Endothelial cell of umbilical vein (primary cell): ENCODE measurements at regions not wholly inside any gene's neighbourhood (a gene's known extent, or its start where the extent isn't known, plus 50 kb on each side); places are given as distances from the start of the nearest gene placed in this dataset.

ENCODE experiments used
- BruUV-seq: library from RNA; stranded (reverse); fragments of 400-500 nt; replicated peaks from 2 replicates; lab custom pipeline; 2021; lab: Mats Ljungman, UMichigan
- CTCF ChIA-PET: fragments of 300-600, 350-600 bp; sonication (Branson Sonifier 250); formaldehyde crosslinking; loops from one replicate; lab custom pipeline; 2021; ENCODE audit warnings: antibody characterized with exemption, inconsistent platforms; lab: Charles Lee
- POLR2A ChIA-PET: fragments of 300-600, 350-600 bp; sonication (Branson Sonifier 250); formaldehyde crosslinking; loops from one replicate; lab custom pipeline; 2021; ENCODE audit warnings: antibody characterized with exemption, inconsistent platforms; lab: Charles Lee
- DNase-seq: peaks from one replicate; pipeline ENCODE4 v3.0.0-alpha.2; 2011; ENCODE audit warnings: low read depth, low spot score
- FAIRE-seq: peaks from 2 replicates; lab custom pipeline; 2011; peaks lifted over from hg19 to GRCh38; lab: Jason Lieb, UNC
- H2AFZ ChIP-seq: 2 replicates; pipeline ENCODE4 v1.6.0; 2012; ENCODE audit warnings: low read depth, low read length, control low read depth, inconsistent platforms
- H3K27ac ChIP-seq: 2 replicates; pipeline ENCODE4 v1.5.1; 2011; ENCODE audit warnings: low read depth, mild to moderate bottlenecking, control low read depth, low read length, moderate library complexity; ENCODE audit not compliant: insufficient read depth
- H3K27me3 ChIP-seq, 2 experiments: 2 replicates each; pipeline versions ENCODE4 v1.6.0 to v1.6.1; 2011; ENCODE audit warnings: low read length in 2 of 2, mixed read lengths in 1 of 2; ENCODE audit not compliant: control insufficient read depth in 2 of 2, insufficient read depth in 2 of 2
- H3K36me3 ChIP-seq, 2 experiments: 2 replicates in 1 of 2; 3 replicates in 1 of 2; pipeline ENCODE4 v1.5.1; 2011; ENCODE audit warnings: low read length in 2 of 2, mild to moderate bottlenecking in 1 of 2, moderate library complexity in 1 of 2; ENCODE audit not compliant: control insufficient read depth in 2 of 2, insufficient read depth in 2 of 2; ENCODE audit errors: extremely low read depth in 1 of 2
- H3K4me1 ChIP-seq: 3 replicates; pipeline ENCODE4 v1.5.1; 2011; ENCODE audit warnings: mild to moderate bottlenecking, low read length; ENCODE audit not compliant: control insufficient read depth, insufficient read depth; ENCODE audit errors: extremely low read depth
- H3K4me2 ChIP-seq: 2 replicates; pipeline ENCODE4 v1.6.1; 2011; ENCODE audit warnings: low read length, control low read depth, mixed read lengths; ENCODE audit not compliant: insufficient read depth
- H3K4me3 ChIP-seq, 3 experiments: fragments of 200-600 bp in 1 of 3; sonication (generic), shearing (Covaris generic) in 1 of 3; replicated peaks in 1 of 3; 2 replicates each; pipeline ENCODE4 v1.5.1; 2011 to 2016; ENCODE audit warnings: control low read depth in 3 of 3, low read length in 3 of 3, mild to moderate bottlenecking in 2 of 3, inconsistent platforms in 1 of 3, low read depth in 1 of 3, moderate library complexity in 1 of 3; ENCODE audit not compliant: insufficient read depth in 1 of 3
- H3K79me2 ChIP-seq: 2 replicates; pipeline ENCODE4 v1.6.0; 2012; ENCODE audit warnings: low read length, inconsistent platforms; ENCODE audit not compliant: control insufficient read depth, insufficient read depth
- H3K9ac ChIP-seq: replicated peaks from 2 replicates; pipeline ENCODE3; 2011; ENCODE audit warnings: low read length, control low read depth; ENCODE audit not compliant: insufficient read depth; ENCODE audit errors: extremely low read depth
- H3K9me1 ChIP-seq: replicated peaks from 3 replicates; pipeline ENCODE4 v1.6.0; 2011; ENCODE audit warnings: mild to moderate bottlenecking, low read length; ENCODE audit not compliant: control insufficient read depth, insufficient read depth; ENCODE audit errors: extremely low read depth
- H3K9me3 ChIP-seq: replicated peaks from 2 replicates; pipeline ENCODE4 v1.5.1; 2012; ENCODE audit warnings: low read length, inconsistent platforms; ENCODE audit not compliant: control insufficient read depth, insufficient read depth
- H4K20me1 ChIP-seq: replicated peaks from 2 replicates; pipeline ENCODE3; 2011; ENCODE audit warnings: mild to moderate bottlenecking, low read length; ENCODE audit not compliant: control insufficient read depth, insufficient read depth; ENCODE audit errors: extremely low read depth
- EZH2 ChIP-seq: IDR thresholded peaks from 2 replicates; pipeline ENCODE4 v1.6.1; 2012; ENCODE audit warnings: borderline replicate concordance, low read depth, mild to moderate bottlenecking, moderate library complexity, low read length, inconsistent platforms; ENCODE audit not compliant: severe bottlenecking
- FOS ChIP-seq: IDR thresholded peaks from 2 replicates; pipeline ENCODE4 v1.6.1; 2011; ENCODE audit warnings: mild to moderate bottlenecking, low read length, moderate library complexity, borderline replicate concordance; ENCODE audit not compliant: insufficient read depth
- GATA2 ChIP-seq: IDR thresholded peaks from 2 replicates; pipeline ENCODE4 v1.7.0; 2011; ENCODE audit warnings: low read depth, mild to moderate bottlenecking, moderate library complexity, mixed read lengths, low read length; ENCODE audit not compliant: insufficient read length, insufficient read depth
- JUN ChIP-seq: IDR thresholded peaks from 2 replicates; pipeline ENCODE4 v1.6.1; 2011; ENCODE audit warnings: borderline replicate concordance, low read depth; ENCODE audit not compliant: insufficient read length, insufficient read depth
- MYC ChIP-seq: IDR thresholded peaks from one replicate; pipeline ENCODE4 v1.6.1; 2011; ENCODE audit warnings: mild to moderate bottlenecking, low read depth, low read length
- POLR2A ChIP-seq: IDR thresholded peaks from 2 replicates; pipeline ENCODE4 v1.6.1; 2012; ENCODE audit warnings: low read depth, mild to moderate bottlenecking, control low read depth, low read length
- POLR2AphosphoS5 ChIP-seq: IDR thresholded peaks from 2 replicates; pipeline ENCODE4 v1.6.1; 2012; ENCODE audit warnings: low read depth, mild to moderate bottlenecking, control low read depth, low read length, moderate library complexity; ENCODE audit not compliant: insufficient read depth
- dilution Hi-C: fragments of 300-500 bp; cut with MboI; formaldehyde crosslinking; loops from one replicate; pipeline ENCODE4 v1.15.0; 2019; ENCODE audit warnings: low sequenced_read_pairs; ENCODE audit not compliant: extremely low pct_ligation_motif_present
- intact Hi-C: fragments of 100-400 bp; cut with micrococcal nuclease; formaldehyde crosslinking; loops from one replicate; pipeline ENCODE4 v1.10.0; 2022
- TF ChIP-seq, protein P1 (sequence below): IDR thresholded peaks from 2 replicates; pipeline ENCODE4 v1.6.1; 2011; ENCODE audit not compliant: insufficient read depth, insufficient read length
- TF ChIP-seq, protein P2 (sequence below), 2 donors: IDR thresholded peaks; 1 replicate in 1 of 2; 2 replicates in 1 of 2; pipeline ENCODE4 v1.5.1; 2011; ENCODE audit warnings: low read length in 2 of 2, mild to moderate bottlenecking in 2 of 2, moderate library complexity in 2 of 2, control low read depth in 1 of 2, inconsistent platforms in 1 of 2, low read depth in 1 of 2; ENCODE audit not compliant: insufficient read depth in 1 of 2; ENCODE audit errors: extremely low read depth in 1 of 2

DNA sequence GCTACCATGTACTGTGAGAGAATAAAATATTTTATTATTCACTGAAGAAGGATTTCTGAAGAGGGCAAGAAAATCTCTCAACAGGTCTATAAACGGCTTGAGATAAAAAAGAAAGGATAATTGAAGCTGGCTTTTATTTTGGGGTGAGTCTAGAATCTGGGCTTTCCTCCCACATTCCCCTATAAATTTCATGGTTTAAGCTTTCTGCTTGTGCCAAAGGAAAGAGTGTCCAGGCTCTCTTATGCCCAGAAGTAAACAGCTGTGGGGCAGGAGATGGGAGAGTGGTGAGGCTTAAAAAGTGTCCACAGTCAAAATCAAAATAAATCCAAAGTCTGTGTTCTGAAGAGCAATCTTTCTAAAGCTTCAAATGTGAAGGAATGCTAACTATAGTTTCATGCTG, 942.2 kb upstream of the MIR17HG start:
- Histone ChIP-seq H3K27me3 (no peaks in the 10 kb centered on the region), H3K9ac (no peak overlapping the region), H3K79me2 (no peaks in the 10 kb centered on the region), H3K4me1 (no peaks in the 10 kb centered on the region), H3K4me2 (no peak overlapping the region), H3K27ac (no peak overlapping the region), H2AFZ (no peak overlapping the region), H3K9me3 (no peaks in the 10 kb centered on the region), H3K4me3 (no peak overlapping the region), H3K36me3 (no peaks in the 10 kb centered on the region), H3K9me1 (no peaks in the 10 kb centered on the region), H4K20me1 (no peaks in the 10 kb centered on the region)
- FAIRE-seq: no peak
- intact Hi-C loops (no loop called here), dilution Hi-C loops (no loop called here)
- CTCF ChIA-PET: no interaction called here
- BruUV-seq: no TSS peak
- no peak for DNase-seq
- TF ChIP-seq, protein P1, sequence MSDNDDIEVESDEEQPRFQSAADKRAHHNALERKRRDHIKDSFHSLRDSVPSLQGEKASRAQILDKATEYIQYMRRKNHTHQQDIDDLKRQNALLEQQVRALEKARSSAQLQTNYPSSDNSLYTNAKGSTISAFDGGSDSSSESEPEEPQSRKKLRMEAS: no peak
- no peak for TF ChIP-seq FOS
- TF ChIP-seq MYC: no peak
- TF ChIP-seq, protein P2, sequence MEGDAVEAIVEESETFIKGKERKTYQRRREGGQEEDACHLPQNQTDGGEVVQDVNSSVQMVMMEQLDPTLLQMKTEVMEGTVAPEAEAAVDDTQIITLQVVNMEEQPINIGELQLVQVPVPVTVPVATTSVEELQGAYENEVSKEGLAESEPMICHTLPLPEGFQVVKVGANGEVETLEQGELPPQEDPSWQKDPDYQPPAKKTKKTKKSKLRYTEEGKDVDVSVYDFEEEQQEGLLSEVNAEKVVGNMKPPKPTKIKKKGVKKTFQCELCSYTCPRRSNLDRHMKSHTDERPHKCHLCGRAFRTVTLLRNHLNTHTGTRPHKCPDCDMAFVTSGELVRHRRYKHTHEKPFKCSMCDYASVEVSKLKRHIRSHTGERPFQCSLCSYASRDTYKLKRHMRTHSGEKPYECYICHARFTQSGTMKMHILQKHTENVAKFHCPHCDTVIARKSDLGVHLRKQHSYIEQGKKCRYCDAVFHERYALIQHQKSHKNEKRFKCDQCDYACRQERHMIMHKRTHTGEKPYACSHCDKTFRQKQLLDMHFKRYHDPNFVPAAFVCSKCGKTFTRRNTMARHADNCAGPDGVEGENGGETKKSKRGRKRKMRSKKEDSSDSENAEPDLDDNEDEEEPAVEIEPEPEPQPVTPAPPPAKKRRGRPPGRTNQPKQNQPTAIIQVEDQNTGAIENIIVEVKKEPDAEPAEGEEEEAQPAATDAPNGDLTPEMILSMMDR (IDR thresholded peaks at IDR 0.05; ENCODE audit: extremely low read depth in 1 of 2, insufficient read depth in 1 of 2, low read depth in 1 of 2, low read length in 2 of 2): no peak
- POLR2A ChIA-PET: no interaction called here

DNA sequence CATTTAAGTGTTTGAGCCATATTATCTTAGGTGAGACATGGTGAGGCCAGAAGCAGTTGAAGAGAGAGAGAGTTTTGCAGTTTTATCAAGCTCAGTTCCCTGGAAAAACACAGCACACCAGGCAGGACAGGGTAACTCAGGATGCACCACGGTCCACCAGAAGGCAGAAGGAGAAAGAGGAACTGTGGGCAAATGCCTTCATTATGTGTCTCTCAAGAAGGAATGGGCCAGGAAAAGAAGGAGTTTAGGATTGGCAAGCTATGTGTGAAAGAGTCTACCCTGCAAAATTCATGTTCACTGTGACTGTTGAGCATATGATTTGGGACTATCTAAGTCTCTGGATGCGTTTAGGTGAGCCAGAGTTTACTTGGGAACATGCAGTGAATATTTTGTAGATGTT, 934.5 kb upstream of the MIR17HG start:
- H3K79me2 ChIP-seq: no peaks in the 10 kb centered on the region
- intact Hi-C loops: no loop called here
- no peak overlapping the region for H3K9ac ChIP-seq
- H3K9me1 ChIP-seq: no peaks in the 10 kb centered on the region
- H4K20me1 ChIP-seq: no peaks in the 10 kb centered on the region
- H3K4me1 ChIP-seq: peaks cover 15% of the 10 kb centered on the region
- DNase-seq (no peak), FAIRE-seq (no peak)
- dilution Hi-C loops: no loop called here
- no peak overlapping the region for H3K27ac ChIP-seq
- TF ChIP-seq JUN (no peak), MYC (no peak), FOS (no peak), POLR2A (no peak), EZH2 (no peak), GATA2 (no peak), POLR2AphosphoS5 (no peak)
- TF ChIP-seq, protein P2 (IDR thresholded peaks at IDR 0.05; ENCODE audit: extremely low read depth in 1 of 2, insufficient read depth in 1 of 2, low read depth in 1 of 2, low read length in 2 of 2): no peak
- TF ChIP-seq, protein P1: no peak
- no peaks in the 10 kb centered on the region for H3K36me3 ChIP-seq
- H2AFZ ChIP-seq: no peak overlapping the region
- no peaks in the 10 kb centered on the region for H3K9me3 ChIP-seq
- H3K27me3 ChIP-seq: no peaks in the 10 kb centered on the region
- ChIA-PET POLR2A (no interaction called here), CTCF (interaction anchor here (1.0 kb wide), 1 partner anchor 33 kb away, joined by 3 read pairs; no protein-coding TSS in a partner anchor)
- H3K4me2 ChIP-seq: no peak overlapping the region
- no peak overlapping the region for H3K4me3 ChIP-seq
- no TSS peak for BruUV-seq
